ENCODE measurements at regions not wholly inside any gene's neighbourhood (a gene's known extent, or its start where the extent isn't known, plus 50 kb on each side); places are given as distances from the start of the nearest gene placed in this dataset.

DNA sequence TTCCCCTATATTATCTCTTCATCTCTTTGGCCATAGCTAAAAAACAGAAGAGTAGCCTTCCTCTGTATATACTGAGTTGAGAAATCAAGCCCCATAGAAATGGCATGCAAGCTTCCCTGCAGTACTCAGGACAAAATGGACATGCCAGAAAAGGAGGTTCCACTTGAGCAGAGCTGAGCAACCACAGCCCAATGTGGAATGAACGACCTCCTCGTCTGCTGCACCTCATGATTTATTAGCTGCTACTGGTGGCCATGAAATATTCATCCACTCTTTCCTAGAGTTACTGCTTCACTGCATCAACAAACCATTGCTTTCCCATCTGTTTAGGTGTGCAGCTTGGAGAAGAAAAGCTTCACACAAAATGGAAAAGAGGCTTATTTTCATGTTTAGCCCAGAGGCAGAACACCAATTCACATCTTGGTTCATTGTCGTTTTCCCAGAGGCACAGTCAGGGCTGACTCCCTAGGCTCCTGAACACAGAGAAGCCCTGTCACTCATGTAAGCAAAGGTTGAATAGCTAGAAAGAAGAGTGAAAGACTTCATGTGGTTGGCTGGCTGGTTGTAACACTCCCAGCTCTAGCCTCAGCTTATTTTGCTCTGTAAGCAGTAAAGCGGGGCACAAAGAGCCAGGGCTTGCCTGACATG lies 148.0 kb downstream of the TSEN15 start:
- intact Hi-C loops (cut with micrococcal nuclease; ENCODE audit: unreplicated experiment): no loop called here
- ChIA-PET CTCF (no interaction called here), POLR2A (ENCODE audit: unreplicated experiment) (no interaction called here)
- 0 out of 2 replicates have a peak, but pooled peaks cover under 1% of the 10 kb centered on the region for H3K27me3 ChIP-seq (ENCODE audit: insufficient read depth, low read depth)
- H2AFZ ChIP-seq: no peak overlapping the region
- no peak overlapping the region for H3K4me2 ChIP-seq
- no peaks in the 10 kb centered on the region for H3K4me1 ChIP-seq (replicated peaks; ENCODE audit: insufficient read depth)
- no peaks in the 10 kb centered on the region for H3K79me2 ChIP-seq (ENCODE audit: low read depth)
- H3K9me3 ChIP-seq (ENCODE audit: insufficient read depth, low read depth): no peaks in the 10 kb centered on the region
- no peak overlapping the region for H3K4me3 ChIP-seq
- H3K36me3 ChIP-seq (ENCODE audit: low read depth): no peaks in the 10 kb centered on the region
- no peaks in the 10 kb centered on the region for H3F3A ChIP-seq (ENCODE audit: insufficient read depth, low read depth)
- H4K20me1 ChIP-seq (ENCODE audit: insufficient read depth): no peaks in the 10 kb centered on the region
- H3K9me2 ChIP-seq (ENCODE audit: insufficient read depth): no peaks in the 10 kb centered on the region
- DNase-seq: no peak
- no TSS peak for BruUV-seq (replicated peaks)
- no peak for TF ChIP-seq EZH2 (IDR thresholded peaks at IDR 0.05; ENCODE audit: low read depth)
- TF ChIP-seq, protein P1, sequence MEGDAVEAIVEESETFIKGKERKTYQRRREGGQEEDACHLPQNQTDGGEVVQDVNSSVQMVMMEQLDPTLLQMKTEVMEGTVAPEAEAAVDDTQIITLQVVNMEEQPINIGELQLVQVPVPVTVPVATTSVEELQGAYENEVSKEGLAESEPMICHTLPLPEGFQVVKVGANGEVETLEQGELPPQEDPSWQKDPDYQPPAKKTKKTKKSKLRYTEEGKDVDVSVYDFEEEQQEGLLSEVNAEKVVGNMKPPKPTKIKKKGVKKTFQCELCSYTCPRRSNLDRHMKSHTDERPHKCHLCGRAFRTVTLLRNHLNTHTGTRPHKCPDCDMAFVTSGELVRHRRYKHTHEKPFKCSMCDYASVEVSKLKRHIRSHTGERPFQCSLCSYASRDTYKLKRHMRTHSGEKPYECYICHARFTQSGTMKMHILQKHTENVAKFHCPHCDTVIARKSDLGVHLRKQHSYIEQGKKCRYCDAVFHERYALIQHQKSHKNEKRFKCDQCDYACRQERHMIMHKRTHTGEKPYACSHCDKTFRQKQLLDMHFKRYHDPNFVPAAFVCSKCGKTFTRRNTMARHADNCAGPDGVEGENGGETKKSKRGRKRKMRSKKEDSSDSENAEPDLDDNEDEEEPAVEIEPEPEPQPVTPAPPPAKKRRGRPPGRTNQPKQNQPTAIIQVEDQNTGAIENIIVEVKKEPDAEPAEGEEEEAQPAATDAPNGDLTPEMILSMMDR (conservative IDR thresholded peaks at IDR 0.05): no peak
- H3K27ac ChIP-seq: no peak overlapping the region

DNA sequence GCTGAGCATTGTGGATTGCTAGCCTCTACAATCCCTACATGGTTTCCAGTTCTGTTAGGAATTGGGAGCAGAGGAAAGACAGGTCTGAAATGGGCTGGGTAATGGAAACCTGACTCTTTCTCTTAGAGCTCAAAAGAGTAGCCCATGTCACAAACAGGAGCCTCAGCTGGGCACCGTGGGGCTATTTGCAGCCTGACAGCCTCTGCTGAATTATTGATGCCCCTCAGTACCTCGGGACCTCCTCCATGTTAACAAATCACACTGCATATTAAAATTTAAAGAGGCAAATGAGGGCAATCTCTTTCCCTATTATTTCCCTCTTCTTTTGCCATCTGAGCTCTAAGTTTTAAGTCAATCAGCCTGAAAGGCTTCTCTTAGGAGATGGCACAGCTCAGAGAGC lies 157.1 kb downstream of the TSEN15 start:
- TF ChIP-seq, protein P1 (conservative IDR thresholded peaks at IDR 0.05): no peak
- no peak for TF ChIP-seq EZH2 (IDR thresholded peaks at IDR 0.05; ENCODE audit: low read depth)
- H3K4me1 ChIP-seq (replicated peaks; ENCODE audit: insufficient read depth): peaks cover 7% of the 10 kb centered on the region
- no peaks in the 10 kb centered on the region for H3K9me3 ChIP-seq (ENCODE audit: insufficient read depth, low read depth)
- H2AFZ ChIP-seq: no peak overlapping the region
- no peak for DNase-seq
- ChIA-PET CTCF (no interaction called here), POLR2A (ENCODE audit: unreplicated experiment) (interaction anchor here (0.6 kb wide), 1 partner anchor 539 kb away, joined by 8 read pairs; no protein-coding TSS in a partner anchor)
- H4K20me1 ChIP-seq (ENCODE audit: insufficient read depth): no peaks in the 10 kb centered on the region
- no peak overlapping the region for H3K27ac ChIP-seq
- no peaks in the 10 kb centered on the region for H3K36me3 ChIP-seq (ENCODE audit: low read depth)
- no TSS peak for BruUV-seq (replicated peaks)
- intact Hi-C loops (cut with micrococcal nuclease; ENCODE audit: unreplicated experiment): no loop called here
- H3K9me2 ChIP-seq (ENCODE audit: insufficient read depth): no peaks in the 10 kb centered on the region
- no peaks in the 10 kb centered on the region for H3K27me3 ChIP-seq (ENCODE audit: insufficient read depth, low read depth)
- H3K4me2 ChIP-seq: no peak overlapping the region
- H3K79me2 ChIP-seq (ENCODE audit: low read depth): no peaks in the 10 kb centered on the region
- H3F3A ChIP-seq (ENCODE audit: insufficient read depth, low read depth): no peaks in the 10 kb centered on the region
- no peak overlapping the region for H3K4me3 ChIP-seq

DNA sequence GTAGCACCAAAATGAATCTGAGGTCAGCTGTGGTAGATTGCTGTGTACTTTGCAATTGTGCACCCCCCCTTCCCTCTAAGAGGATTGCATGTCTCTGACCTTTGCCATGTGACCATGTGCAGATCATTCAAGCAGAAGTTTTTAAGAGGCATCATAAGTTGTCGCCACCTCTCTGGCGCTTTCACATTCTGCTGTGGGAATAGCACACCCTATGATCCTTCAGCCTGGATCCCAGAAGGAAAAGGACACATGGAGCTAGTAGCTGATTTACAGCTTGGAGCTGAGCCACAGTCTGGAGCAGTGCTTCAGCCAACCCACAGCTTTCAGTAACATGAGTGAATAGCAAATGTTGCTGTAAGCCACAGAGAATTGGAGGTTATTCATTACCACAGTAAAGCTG lies 158.5 kb downstream of the TSEN15 start:
- H4K20me1 ChIP-seq (ENCODE audit: insufficient read depth): no peaks in the 10 kb centered on the region
- TF ChIP-seq, protein P1 (conservative IDR thresholded peaks at IDR 0.05): no peak
- TF ChIP-seq EZH2 (IDR thresholded peaks at IDR 0.05; ENCODE audit: low read depth): no peak
- intact Hi-C loops (cut with micrococcal nuclease; ENCODE audit: unreplicated experiment): no loop called here
- H3K4me2 ChIP-seq: no peak overlapping the region
- no peaks in the 10 kb centered on the region for H3K9me3 ChIP-seq (ENCODE audit: insufficient read depth, low read depth)
- H3F3A ChIP-seq (ENCODE audit: insufficient read depth, low read depth): no peaks in the 10 kb centered on the region
- DNase-seq: no peak
- no peaks in the 10 kb centered on the region for H3K36me3 ChIP-seq (ENCODE audit: low read depth)
- H3K27ac ChIP-seq: no peak overlapping the region
- no peaks in the 10 kb centered on the region for H3K9me2 ChIP-seq (ENCODE audit: insufficient read depth)
- no peaks in the 10 kb centered on the region for H3K79me2 ChIP-seq (ENCODE audit: low read depth)
- H3K4me3 ChIP-seq: no peak overlapping the region
- no TSS peak for BruUV-seq (replicated peaks)
- H3K27me3 ChIP-seq (ENCODE audit: insufficient read depth, low read depth): no peaks in the 10 kb centered on the region
- H2AFZ ChIP-seq: no peak overlapping the region
- H3K4me1 ChIP-seq (replicated peaks; ENCODE audit: insufficient read depth): peaks cover 7% of the 10 kb centered on the region
- POLR2A ChIA-PET (ENCODE audit: unreplicated experiment): no interaction called here
- CTCF ChIA-PET: no interaction called here
